GM12878 (cell line): ENCODE measurements at regions not wholly inside any gene's neighbourhood (a gene's known extent, or its start where the extent isn't known, plus 50 kb on each side); places are given as distances from the start of the nearest gene placed in this dataset.

ENCODE experiments used
- ATAC-seq: fragments of 200-7000 bp; cut with Tn5 transposase; 3 replicates; pipeline ENCODE4 v1.9.1; 2020; ENCODE audit warnings: mild to moderate bottlenecking, moderate library complexity
- BruUV-seq: library from RNA; stranded (reverse); fragments of 400-500 nt; replicated peaks from 2 replicates; lab custom pipeline; 2021; lab: Mats Ljungman, UMichigan
- CTCF ChIA-PET: fragments of 300-600 bp; sonication (Branson Sonifier 250); formaldehyde crosslinking; extraction: SDS; loops from one replicate; lab custom pipeline; 2021; ENCODE audit warnings: inconsistent platforms; lab: Yijun Ruan, JAX
- POLR2A ChIA-PET: fragments of 350-600 bp; formaldehyde crosslinking; extraction: SDS; loops from one replicate; lab custom pipeline; 2021; ENCODE audit warnings: inconsistent platforms; lab: Charles Lee
- RAD21 ChIA-PET: fragments of 300-600 bp; sonication (Branson Sonifier 250); formaldehyde crosslinking; loops from one replicate; lab custom pipeline; 2023; ENCODE audit warnings: antibody characterized with exemption; ENCODE audit not compliant: unreplicated experiment; lab: Charles Lee
- SMC1A ChIA-PET: fragments of 300-600 bp; sonication (Branson Sonifier 250); formaldehyde crosslinking; loops from one replicate; lab custom pipeline; 2023; ENCODE audit not compliant: unreplicated experiment, uncharacterized antibody; lab: Charles Lee
- DNase-seq: peaks from one replicate; pipeline ENCODE4 v3.0.0-alpha.2; 2011; ENCODE audit warnings: low read depth, low spot score
- FAIRE-seq: peaks from 3 replicates; lab custom pipeline; 2011; peaks lifted over from hg19 to GRCh38; lab: Jason Lieb, UNC
- H2AFZ ChIP-seq: 2 replicates; pipeline ENCODE4 v1.6.0; 2011; ENCODE audit warnings: low read depth, low read length, control low read depth; ENCODE audit not compliant: control insufficient read depth
- H3K27ac ChIP-seq: 2 replicates; pipeline ENCODE4 v1.5.1; 2011; ENCODE audit warnings: control low read depth; ENCODE audit not compliant: control insufficient read depth, insufficient read depth
- H3K27me3 ChIP-seq, 2 experiments: replicated peaks in 1 of 2; 2 replicates each; pipeline versions ENCODE4 v1.6.0 to v1.6.1; 2011; ENCODE audit warnings: low read length in 1 of 2; ENCODE audit not compliant: control insufficient read depth in 2 of 2, insufficient read depth in 2 of 2
- H3K36me3 ChIP-seq, 2 experiments: 2 replicates each; pipeline ENCODE4 v1.5.1; 2011; ENCODE audit warnings: low read length in 1 of 2; ENCODE audit not compliant: control insufficient read depth in 2 of 2, insufficient read depth in 2 of 2
- H3K4me1 ChIP-seq: 2 replicates; pipeline ENCODE4 v1.6.1; 2011; ENCODE audit warnings: mild to moderate bottlenecking, low read length, moderate library complexity, mixed read lengths; ENCODE audit not compliant: control insufficient read depth, insufficient read depth
- H3K4me2 ChIP-seq: 2 replicates; pipeline ENCODE4 v1.6.0; 2011; ENCODE audit warnings: control low read depth; ENCODE audit not compliant: control insufficient read depth, insufficient read depth
- H3K4me3 ChIP-seq: fragments of 200-600 bp; sonication (generic); 2 replicates; pipeline ENCODE4 v1.5.1; 2016
- H3K79me2 ChIP-seq: 2 replicates; pipeline ENCODE4 v1.6.0; 2011; ENCODE audit warnings: low read length; ENCODE audit not compliant: control insufficient read depth, insufficient read depth
- H3K9ac ChIP-seq: 2 replicates; pipeline ENCODE4 v1.8.0; 2011; ENCODE audit warnings: low read length, control low read depth, mixed read lengths; ENCODE audit not compliant: control insufficient read depth, insufficient read depth
- H3K9me3 ChIP-seq: replicated peaks from 3 replicates; pipeline ENCODE4 v1.5.1; 2011; ENCODE audit warnings: mild to moderate bottlenecking, low read length; ENCODE audit not compliant: control insufficient read depth, insufficient read depth
- H4K20me1 ChIP-seq: 2 replicates; pipeline ENCODE4 v1.6.0; 2011; ENCODE audit not compliant: control insufficient read depth, insufficient read depth
- ATF7 ChIP-seq: fragments of 450-650 bp; IDR thresholded peaks from 2 replicates; pipeline ENCODE4 v1.6.1; 2016; ENCODE audit warnings: low read depth, mild to moderate bottlenecking
- BMI1 ChIP-seq: fragments of 450-650 bp; IDR thresholded peaks from 2 replicates; pipeline ENCODE4 v1.6.1; 2016; ENCODE audit warnings: mild to moderate bottlenecking, moderate library complexity, borderline replicate concordance
- BRCA1 ChIP-seq: IDR thresholded peaks from 2 replicates; pipeline ENCODE4 v1.6.1; 2011; ENCODE audit warnings: low read depth, low read length, improper control_type of control experiment
- NFYB ChIP-seq: IDR thresholded peaks from 2 replicates; pipeline ENCODE4 v1.6.1; 2011; ENCODE audit warnings: low read depth, mild to moderate bottlenecking, low read length, improper control_type of control experiment, moderate library complexity; ENCODE audit not compliant: insufficient read depth
- NRF1 ChIP-seq: conservative IDR thresholded peaks from 2 replicates; pipeline ENCODE4 v1.6.1; 2011; ENCODE audit warnings: mild to moderate bottlenecking, low read depth, low read length, improper control_type of control experiment
- TAF1 ChIP-seq: IDR thresholded peaks from 2 replicates; pipeline ENCODE4 v1.6.1; 2011; ENCODE audit warnings: mild to moderate bottlenecking, low read depth, low read length, borderline replicate concordance
- ZNF217 ChIP-seq: fragments of 450-650 bp; IDR thresholded peaks from 2 replicates; pipeline ENCODE4 v1.6.1; 2017; ENCODE audit warnings: antibody characterized with exemption, mild to moderate bottlenecking
- WGBS: methylation state at CpG from one replicate; pipeline ENCODE4 v1.1.6; 2016; ENCODE audit warnings: low lambda C conversion rate; ENCODE audit not compliant: insufficient replicate concordance, insufficient coverage; ENCODE audit errors: missing lambda C conversion rate; 5-methylcytosine and 5-hydroxymethylcytosine counted together
- in situ Hi-C: fragments of 300-500 bp; cut with MboI; formaldehyde crosslinking; loops from 9 replicates; pipeline ENCODE4 v1.14.3; 2018; ENCODE audit warnings: mixed read lengths
- intact Hi-C: fragments of 100-400 bp; cut with micrococcal nuclease; formaldehyde crosslinking; loops from one replicate; pipeline ENCODE4 v1.14.2; 2022; ENCODE audit not compliant: unreplicated experiment
- TF ChIP-seq, protein P1 (sequence below): fragments of 450-650 bp; IDR thresholded peaks from 2 replicates; pipeline ENCODE4 v1.6.1; 2018; ENCODE audit warnings: borderline replicate concordance, mild to moderate bottlenecking; ENCODE audit not compliant: partially characterized antibody

DNA sequence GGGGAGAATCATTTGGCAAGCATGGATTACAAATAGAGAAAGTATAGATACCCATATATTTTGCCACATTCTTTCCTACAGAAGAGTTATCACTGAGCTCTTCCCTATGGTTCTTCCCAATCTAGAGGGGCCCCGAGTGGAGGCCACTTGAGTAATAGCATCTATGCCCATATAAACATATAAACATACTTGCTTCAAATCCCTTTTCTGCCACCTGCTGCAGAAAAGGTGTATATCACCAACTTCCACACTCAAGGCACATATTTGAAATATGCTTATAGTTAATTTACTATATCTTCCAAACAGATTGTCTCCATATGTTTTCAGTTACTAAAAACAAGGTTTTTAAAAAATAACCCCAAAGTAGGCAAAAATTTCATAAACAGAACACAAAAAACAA is 642.8 kb upstream of the DIPK2B start (continued):
- no peak for TF ChIP-seq BMI1

DNA sequence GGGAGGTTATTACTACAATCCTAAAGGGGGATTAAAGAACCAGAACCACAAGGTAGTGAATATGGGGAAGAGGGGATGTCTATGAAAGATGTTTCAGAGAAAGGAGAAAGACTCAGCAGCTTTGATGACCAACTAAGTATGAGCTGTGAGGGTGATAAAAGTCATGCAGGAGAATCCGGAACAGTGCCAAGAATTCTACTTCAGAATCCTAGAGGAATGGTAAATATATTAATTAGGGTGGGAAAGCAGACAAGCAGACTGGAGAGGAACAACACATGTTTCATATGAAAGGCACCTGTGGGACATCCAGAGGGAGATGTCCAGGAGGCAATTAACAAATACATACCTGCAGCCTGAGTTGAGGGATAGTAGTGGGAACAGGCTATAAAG is 642.2 kb upstream of the DIPK2B start:
- no peak for TF ChIP-seq BRCA1
- TF ChIP-seq ATF7 = no peak
- no peak for TF ChIP-seq TAF1
- no peak for TF ChIP-seq ZNF217
- no peak for TF ChIP-seq NRF1
- TF ChIP-seq NFYB = no peak
- TF ChIP-seq, protein P1, sequence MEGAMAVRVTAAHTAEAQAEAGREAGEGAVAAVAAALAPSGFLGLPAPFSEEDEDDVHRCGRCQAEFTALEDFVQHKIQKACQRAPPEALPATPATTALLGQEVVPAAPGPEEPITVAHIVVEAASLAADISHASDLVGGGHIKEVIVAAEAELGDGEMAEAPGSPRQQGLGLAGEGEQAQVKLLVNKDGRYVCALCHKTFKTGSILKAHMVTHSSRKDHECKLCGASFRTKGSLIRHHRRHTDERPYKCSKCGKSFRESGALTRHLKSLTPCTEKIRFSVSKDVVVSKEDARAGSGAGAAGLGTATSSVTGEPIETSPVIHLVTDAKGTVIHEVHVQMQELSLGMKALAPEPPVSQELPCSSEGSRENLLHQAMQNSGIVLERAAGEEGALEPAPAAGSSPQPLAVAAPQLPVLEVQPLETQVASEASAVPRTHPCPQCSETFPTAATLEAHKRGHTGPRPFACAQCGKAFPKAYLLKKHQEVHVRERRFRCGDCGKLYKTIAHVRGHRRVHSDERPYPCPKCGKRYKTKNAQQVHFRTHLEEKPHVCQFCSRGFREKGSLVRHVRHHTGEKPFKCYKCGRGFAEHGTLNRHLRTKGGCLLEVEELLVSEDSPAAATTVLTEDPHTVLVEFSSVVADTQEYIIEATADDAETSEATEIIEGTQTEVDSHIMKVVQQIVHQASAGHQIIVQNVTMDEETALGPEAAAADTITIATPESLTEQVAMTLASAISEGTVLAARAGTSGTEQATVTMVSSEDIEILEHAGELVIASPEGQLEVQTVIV = no peak
- H4K20me1 ChIP-seq = no peaks in the 10 kb centered on the region
- H3K4me3 ChIP-seq = no peak overlapping the region
- POLR2A ChIA-PET = no interaction called here
- H3K4me2 ChIP-seq = no peak overlapping the region
- FAIRE-seq = no peak
- peaks cover 0 to 2% of the 10 kb centered on the region in 2 experiments; a peak in 1 of 4 replicates for H3K27me3 ChIP-seq
- in situ Hi-C loops = loop anchor here (10.0 kb wide), 1 partner anchor 328 kb away; no protein-coding TSS in a partner anchor
- BruUV-seq = no TSS peak
- no peak for DNase-seq
- no peak overlapping the region for H3K9ac ChIP-seq
- no peaks in the 10 kb centered on the region; the same call in 2 of the 3 replicates for H3K9me3 ChIP-seq
- 0% methylated on average over 1 of the region's 1 CpG for WGBS
- RAD21 ChIA-PET = interaction anchor here (1.0 kb wide), 1 partner anchor 41 kb away, joined by 3 read pairs; no protein-coding TSS in a partner anchor
- H3K36me3 ChIP-seq = no peaks in the 10 kb centered on the region
- SMC1A ChIA-PET = interaction anchor here (3.2 kb wide), 1 partner anchor 40 kb away, joined by 13 read pairs; no protein-coding TSS in a partner anchor
- no peaks in the 10 kb centered on the region for H3K79me2 ChIP-seq
- no peak overlapping the region for H3K27ac ChIP-seq
- no peaks in the 10 kb centered on the region for H3K4me1 ChIP-seq
- ATAC-seq = no peak
- CTCF ChIA-PET = interaction anchor here (0.6 to 1.7 kb wide), 4 partner anchors 19 to 543 kb away, joined by 3 to 5 read pairs (median 3); no protein-coding TSS in a partner anchor
- intact Hi-C loops = loop anchor here (1.0 to 5.0 kb wide), 2 partner anchors 41 to 328 kb away; no protein-coding TSS in a partner anchor
- no peak overlapping the region for H2AFZ ChIP-seq
